A549 (cell line): ENCODE measurements at regions not wholly inside any gene's neighbourhood (a gene's known extent, or its start where the extent isn't known, plus 50 kb on each side); places are given as distances from the start of the nearest gene placed in this dataset.
A peak's percentile ranks its signal among the peaks of the same experiment; 100 is the strongest.
"Not testable (repeated sequence)": the region's sequence is repeated elsewhere in the genome, so short reads cannot be mapped to it uniquely, and the experiment has no call there.

Experiments used
- ATAC-seq, 2 experiments: fragments of 200-7000 bp in 1 of 2; fragments of >200 bp in 1 of 2; cut with Nextera tagmentation in 1 of 2; cut with Tn5 transposase in 1 of 2; 3 replicates each; pipeline versions ENCODE4 v1.8.0 to v1.9.1; 2018 to 2020; ENCODE audit warnings: mild to moderate bottlenecking in 1 of 2, moderate library complexity in 1 of 2
- CTCF ChIA-PET: fragments of 300-600 bp; sonication (Branson Sonifier 250); formaldehyde crosslinking; extraction: SDS; loops from one replicate; lab custom pipeline; 2021; ENCODE audit warnings: antibody characterized with exemption, inconsistent platforms; lab: Yijun Ruan, JAX
- POLR2A ChIA-PET: fragments of 350-600 bp; formaldehyde crosslinking; extraction: SDS; loops from one replicate; lab custom pipeline; 2021; ENCODE audit warnings: antibody characterized with exemption, inconsistent platforms; lab: Yijun Ruan, JAX
- DNase-seq, 2 experiments: peaks; one replicate each; pipeline versions ENCODE4 v3.0.0 to v3.0.0-alpha.2; 2011 to 2016; ENCODE audit warnings: low read depth in 1 of 2, low spot score in 1 of 2
- FAIRE-seq: peaks from 2 replicates; lab custom pipeline; 2011; peaks lifted over from hg19 to GRCh38; lab: Jason Lieb, UNC
- H3K27ac ChIP-seq, 2 experiments: fragments of >200 bp; sonication (Bioruptor Twin); formaldehyde crosslinking; 3 replicates each; pipeline ENCODE4 v1.5.1; 2016 to 2017
- H3K4me1 ChIP-seq: fragments of >200 bp; sonication (Bioruptor Twin); formaldehyde crosslinking; 3 replicates; pipeline ENCODE4 v1.6.1; 2016
- H3K4me2 ChIP-seq: fragments of >200 bp; sonication (Bioruptor Twin); formaldehyde crosslinking; 3 replicates; pipeline ENCODE4 v1.6.1; 2016
- H3K4me3 ChIP-seq: fragments of >200 bp; sonication (Bioruptor Twin); formaldehyde crosslinking; 3 replicates; pipeline ENCODE4 v1.5.1; 2016
- H3K9me3 ChIP-seq: fragments of >200 bp; sonication (Bioruptor Twin); formaldehyde crosslinking; 3 replicates; pipeline ENCODE4 v1.6.1; 2016
- ATOH8 ChIP-seq: fragments of 250-450 bp; sonication (Bioruptor Pico); IDR thresholded peaks from 2 replicates; pipeline ENCODE4 v1.5.0; 2020; ENCODE audit warnings: low read depth, mild to moderate bottlenecking, moderate library complexity
- CEBPB ChIP-seq, 2 experiments: fragments of >200 bp in 1 of 2; sonication (Bioruptor Twin) in 1 of 2; formaldehyde crosslinking in 1 of 2; IDR thresholded peaks; 2 replicates each; pipeline ENCODE4 v1.6.1; 2012 to 2016
- CHD2 ChIP-seq: fragments of 150-350 bp; IDR thresholded peaks from 2 replicates; pipeline ENCODE4 v1.6.1; 2014; ENCODE audit warnings: low read length; ENCODE audit not compliant: partially characterized antibody
- CTCF ChIP-seq: fragments of >200 bp; sonication (Bioruptor Twin); formaldehyde crosslinking; IDR thresholded peaks from 3 replicates; pipeline ENCODE4 v1.5.1; 2016
- E2F6 ChIP-seq: IDR thresholded peaks from 2 replicates; pipeline ENCODE4 v1.6.1; 2012; ENCODE audit warnings: low read depth, borderline replicate concordance
- ESRRA ChIP-seq: fragments of 150-350 bp; IDR thresholded peaks from 2 replicates; pipeline ENCODE4 v1.6.1; 2014; ENCODE audit warnings: mild to moderate bottlenecking, low read length, borderline replicate concordance
- FOSB ChIP-seq: fragments of 250-450 bp; sonication (Bioruptor Pico); IDR thresholded peaks from 2 replicates; pipeline ENCODE4 v1.5.0; 2020; ENCODE audit warnings: mild to moderate bottlenecking, moderate library complexity
- FOXS1 ChIP-seq: fragments of 250-450 bp; sonication (Bioruptor Pico); IDR thresholded peaks from 2 replicates; pipeline ENCODE4 v1.5.0; 2020; ENCODE audit warnings: mild to moderate bottlenecking, moderate library complexity
- HDAC2 ChIP-seq: fragments of 200-600 bp; sonication (generic); IDR thresholded peaks from 2 replicates; pipeline ENCODE4 v1.6.1; 2016
- HMGXB4 ChIP-seq: fragments of 250-450 bp; sonication (Bioruptor Pico); IDR thresholded peaks from 2 replicates; pipeline ENCODE4 v1.5.0; 2021; ENCODE audit warnings: mild to moderate bottlenecking, moderate library complexity, borderline replicate concordance
- JUNB ChIP-seq: fragments of >200 bp; sonication (Bioruptor Twin); formaldehyde crosslinking; IDR thresholded peaks from 2 replicates; pipeline ENCODE4 v1.6.1; 2016
- KDM1A ChIP-seq: fragments of 200-600 bp; sonication (generic); IDR thresholded peaks from 2 replicates; pipeline ENCODE4 v1.6.1; 2016; ENCODE audit warnings: low read depth, mild to moderate bottlenecking
- KDM5A ChIP-seq: fragments of 200-600 bp; sonication (generic); IDR thresholded peaks from 2 replicates; pipeline ENCODE4 v1.6.1; 2016; ENCODE audit warnings: antibody characterized with exemption, mild to moderate bottlenecking
- MAFK ChIP-seq: fragments of 450-650 bp; IDR thresholded peaks from 2 replicates; pipeline ENCODE4 v1.6.1; 2014; ENCODE audit not compliant: partially characterized antibody
- MAX ChIP-seq: IDR thresholded peaks from 2 replicates; pipeline ENCODE4 v1.6.1; 2012
- MYC ChIP-seq: IDR thresholded peaks from 2 replicates; pipeline ENCODE4 v1.6.1; 2012; ENCODE audit warnings: mild to moderate bottlenecking, inconsistent platforms, low read length, improper control_type of control experiment, borderline replicate concordance
- NFE2L2 ChIP-seq: fragments of 150-350 bp; conservative IDR thresholded peaks from 2 replicates; pipeline ENCODE4 v1.6.1; 2014; ENCODE audit warnings: low read length
- NPAS2 ChIP-seq: fragments of 250-450 bp; sonication (Bioruptor Pico); IDR thresholded peaks from 2 replicates; pipeline ENCODE4 v1.8.0; 2022; ENCODE audit warnings: mild to moderate bottlenecking, moderate library complexity, borderline replicate concordance
- RARB ChIP-seq: fragments of 250-450 bp; sonication (Bioruptor Pico); IDR thresholded peaks from 2 replicates; pipeline ENCODE4 v1.8.0; 2021; ENCODE audit warnings: mild to moderate bottlenecking, moderate library complexity
- RCOR1 ChIP-seq: fragments of 150-350 bp; IDR thresholded peaks from 2 replicates; pipeline ENCODE4 v1.6.1; 2014; ENCODE audit warnings: antibody characterized with exemption, low read length, low read depth
- SMC3 ChIP-seq: fragments of >200 bp; sonication (Bioruptor Twin); formaldehyde crosslinking; IDR thresholded peaks from 3 replicates; pipeline ENCODE4 v1.6.1; 2018; ENCODE audit warnings: inconsistent platforms
- SREBF2 ChIP-seq: fragments of 450-650 bp; IDR thresholded peaks from 2 replicates; pipeline ENCODE4 v1.6.1; 2014; ENCODE audit warnings: mild to moderate bottlenecking, moderate library complexity
- TP53 ChIP-seq: fragments of 250-450 bp; sonication (Bioruptor Pico); IDR thresholded peaks from 2 replicates; pipeline ENCODE4 v1.5.0; 2021; ENCODE audit warnings: mild to moderate bottlenecking, moderate library complexity
- USF2 ChIP-seq: fragments of 450-650 bp; IDR thresholded peaks from 2 replicates; pipeline ENCODE4 v1.6.1; 2014; ENCODE audit warnings: antibody characterized with exemption
- ZFP36 ChIP-seq: fragments of 450-650 bp; IDR thresholded peaks from 2 replicates; pipeline ENCODE4 v1.6.1; 2014; ENCODE audit warnings: borderline replicate concordance; ENCODE audit not compliant: partially characterized antibody
- ZSCAN20 ChIP-seq: fragments of 250-450 bp; sonication (Bioruptor Pico); IDR thresholded peaks from 2 replicates; pipeline ENCODE4 v1.8.0; 2022; ENCODE audit warnings: mild to moderate bottlenecking, moderate library complexity
- WGBS: methylation state at CpG from one replicate; pipeline ENCODE4 v1.1.6; 2017; ENCODE audit errors: missing lambda C conversion rate; 5-methylcytosine and 5-hydroxymethylcytosine counted together

GRCh38 chr5:30446456-30446855 is 747.0 kb upstream of the CDH6 start:
- ChIA-PET POLR2A (no interaction called here), CTCF (no interaction called here)
- no peaks in the 10 kb centered on the region for H3K4me1 ChIP-seq
- WGBS, result 31% methylated on average over 1 of the region's 1 CpG
- no peak overlapping the region for H3K4me3 ChIP-seq
- H3K4me2 ChIP-seq, result no peak overlapping the region
- no peak for TF ChIP-seq FOSB
- TF ChIP-seq MAFK, result peak; percentile 73
- H3K27ac ChIP-seq, result no peak overlapping the region
- FAIRE-seq (no peak), DNase-seq (no peak), ATAC-seq (no peak)
- H3K9me3 ChIP-seq, result no peaks in the 10 kb centered on the region

GRCh38 chr5:30438785-30439184 is 754.7 kb upstream of the CDH6 start:
- peaks cover 13% of the 10 kb centered on the region; the same call in 2 of the 3 replicates for H3K9me3 ChIP-seq
- H3K4me2 ChIP-seq, result no peak overlapping the region
- ATAC-seq, result no peak
- no peak for DNase-seq
- no peak overlapping the region for H3K27ac ChIP-seq
- CTCF ChIA-PET, result interaction anchor here (1.6 kb wide), 1 partner anchor 37 kb away, joined by 3 read pairs; no protein-coding TSS in a partner anchor
- H3K4me1 ChIP-seq, result no peaks in the 10 kb centered on the region
- no peak for FAIRE-seq
- 16% methylated on average over 1 of the region's 1 CpG for WGBS
- TF ChIP-seq KDM5A, result no peak
- TF ChIP-seq MYC, result no peak
- TF ChIP-seq ESRRA, result no peak
- TF ChIP-seq RARB, result no peak
- no peak for TF ChIP-seq FOXS1 (CRISPR knock-in tag)
- no peak for TF ChIP-seq KDM1A
- no peak overlapping the region for H3K4me3 ChIP-seq
- POLR2A ChIA-PET, result no interaction called here

- no peak for DNase-seq
- Histone ChIP-seq H3K4me3 (no peak overlapping the region), H3K27ac (no peak overlapping the region), H3K9me3 (peaks cover 13% of the 10 kb centered on the region; the same call in 2 of the 3 replicates)
- TF ChIP-seq SREBF2 (no peak), CHD2 (no peak), ATOH8 (CRISPR knock-in tag) (no peak), ZSCAN20 (no peak), USF2 (no peak), JUNB (no peak), TP53 (no peak), ZFP36 (no peak), HMGXB4 (CRISPR knock-in tag) (no peak), NPAS2 (CRISPR knock-in tag) (no peak), RCOR1 (no peak), CTCF (no peak), E2F6 (no peak), CEBPB (IDR thresholded peaks at IDR 0.05) (no peak), SMC3 (no peak), MAX (no peak), MYC (no peak), NFE2L2 (no peak), MAFK (no peak), HDAC2 (no peak)
- TF ChIP-seq, all 56 proteins: peak for 0
- ATAC-seq (no peak), FAIRE-seq (no peak)
- no peaks in the 10 kb centered on the region for H3K4me1 ChIP-seq
- H3K4me2 ChIP-seq, result no peak overlapping the region
- ChIA-PET POLR2A (no interaction called here), CTCF (no interaction called here)
- WGBS, result 55% methylated on average over 3 of the region's 3 CpGs
Measured at GRCh38 chr5:30436691-30437090, 756.8 kb upstream of the CDH6 start.

GRCh38 chr5:30428866-30429407 is 764.5 kb upstream of the CDH6 start:
- 54% methylated on average over 20 of the region's 20 CpGs for WGBS
- DNase-seq, H3K4me1 ChIP-seq, ATAC-seq, FAIRE-seq, H3K27ac ChIP-seq, CTCF ChIA-PET, H3K4me3 ChIP-seq, POLR2A ChIA-PET, H3K4me2 ChIP-seq, H3K9me3 ChIP-seq: not testable (repeated sequence)
